ENCODE measurements at regions not wholly inside any gene's neighbourhood (a gene's known extent, or its start where the extent isn't known, plus 50 kb on each side); places are given as distances from the start of the nearest gene placed in this dataset.

DNA sequence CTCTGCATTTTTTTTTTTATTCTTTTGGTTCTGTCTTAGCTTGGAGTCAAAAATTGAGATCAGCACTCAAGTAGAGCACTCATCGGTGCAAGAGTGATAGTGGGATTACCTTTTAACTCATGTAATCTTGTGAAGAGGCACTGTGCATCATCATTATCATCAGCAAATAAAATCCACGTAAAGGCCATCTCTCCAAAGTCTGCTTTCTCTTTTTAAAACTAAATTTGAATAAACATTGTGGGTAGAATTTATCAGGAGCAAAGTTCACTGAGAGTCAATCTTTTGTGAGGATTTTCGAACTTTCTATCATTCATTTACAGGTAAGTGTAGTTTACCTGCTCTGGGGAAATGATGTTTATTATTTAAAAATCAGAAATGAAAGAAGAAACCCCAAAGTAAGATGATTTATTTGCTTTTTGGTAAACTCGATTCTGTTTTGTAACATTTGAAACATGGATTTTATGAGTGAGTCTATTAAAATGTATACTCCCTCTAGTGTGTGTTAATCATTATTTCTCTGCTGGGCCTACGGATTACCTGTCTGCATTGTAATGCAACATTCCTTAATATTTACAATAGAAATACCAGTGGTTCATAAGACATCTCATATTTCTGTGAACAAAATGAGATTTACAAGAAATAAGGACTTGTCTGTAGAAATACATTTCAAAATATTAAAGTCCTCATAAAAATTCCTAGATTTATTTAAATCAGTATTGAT, 327.7 kb upstream of the NAALADL2 start:
- TF ChIP-seq, protein P1, sequence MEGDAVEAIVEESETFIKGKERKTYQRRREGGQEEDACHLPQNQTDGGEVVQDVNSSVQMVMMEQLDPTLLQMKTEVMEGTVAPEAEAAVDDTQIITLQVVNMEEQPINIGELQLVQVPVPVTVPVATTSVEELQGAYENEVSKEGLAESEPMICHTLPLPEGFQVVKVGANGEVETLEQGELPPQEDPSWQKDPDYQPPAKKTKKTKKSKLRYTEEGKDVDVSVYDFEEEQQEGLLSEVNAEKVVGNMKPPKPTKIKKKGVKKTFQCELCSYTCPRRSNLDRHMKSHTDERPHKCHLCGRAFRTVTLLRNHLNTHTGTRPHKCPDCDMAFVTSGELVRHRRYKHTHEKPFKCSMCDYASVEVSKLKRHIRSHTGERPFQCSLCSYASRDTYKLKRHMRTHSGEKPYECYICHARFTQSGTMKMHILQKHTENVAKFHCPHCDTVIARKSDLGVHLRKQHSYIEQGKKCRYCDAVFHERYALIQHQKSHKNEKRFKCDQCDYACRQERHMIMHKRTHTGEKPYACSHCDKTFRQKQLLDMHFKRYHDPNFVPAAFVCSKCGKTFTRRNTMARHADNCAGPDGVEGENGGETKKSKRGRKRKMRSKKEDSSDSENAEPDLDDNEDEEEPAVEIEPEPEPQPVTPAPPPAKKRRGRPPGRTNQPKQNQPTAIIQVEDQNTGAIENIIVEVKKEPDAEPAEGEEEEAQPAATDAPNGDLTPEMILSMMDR (IDR thresholded peaks at IDR 0.05) = no peak
- Histone ChIP-seq H3K27me3 (no peaks in the 10 kb centered on the region), H3K27ac (no peak overlapping the region), H3K4me1 (ENCODE audit: control insufficient read depth in 1 of 2, insufficient read depth in 1 of 2, low read depth in 1 of 2, low read length in 1 of 2) (no peaks in the 10 kb centered on the region), H3K36me3 (no peaks in the 10 kb centered on the region), H3K9me3 (no peaks in the 10 kb centered on the region), H3K4me3 (ENCODE audit: low read depth in 1 of 2, low read length in 1 of 2) (no peak overlapping the region)

DNA sequence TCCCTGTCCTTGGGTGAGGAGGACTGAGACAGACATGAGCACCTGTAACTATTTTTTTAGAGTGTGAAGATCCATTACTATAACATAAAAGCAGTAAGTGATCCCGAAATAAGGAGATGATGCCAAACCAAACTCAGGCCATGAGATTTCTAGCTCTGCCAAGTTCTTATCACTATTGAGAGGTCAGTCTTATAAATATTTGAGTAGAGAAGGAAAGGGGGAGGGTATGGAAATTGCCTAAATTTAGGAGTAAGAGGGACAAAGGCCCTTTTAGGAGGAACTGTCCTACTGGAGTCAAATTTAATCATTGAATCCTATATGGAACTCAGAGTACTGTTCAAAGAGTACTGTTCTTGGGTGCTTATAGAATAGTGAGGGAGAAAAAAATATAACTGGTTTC, 326.9 kb upstream of the NAALADL2 start:
- Histone ChIP-seq H3K36me3 (no peaks in the 10 kb centered on the region), H3K4me1 (ENCODE audit: control insufficient read depth in 1 of 2, insufficient read depth in 1 of 2, low read depth in 1 of 2, low read length in 1 of 2) (no peaks in the 10 kb centered on the region), H3K27me3 (no peaks in the 10 kb centered on the region), H3K9me3 (no peaks in the 10 kb centered on the region), H3K4me3 (ENCODE audit: low read depth in 1 of 2, low read length in 1 of 2) (no peak overlapping the region), H3K27ac (no peak overlapping the region)
- TF ChIP-seq, protein P1 (IDR thresholded peaks at IDR 0.05) = no peak

DNA sequence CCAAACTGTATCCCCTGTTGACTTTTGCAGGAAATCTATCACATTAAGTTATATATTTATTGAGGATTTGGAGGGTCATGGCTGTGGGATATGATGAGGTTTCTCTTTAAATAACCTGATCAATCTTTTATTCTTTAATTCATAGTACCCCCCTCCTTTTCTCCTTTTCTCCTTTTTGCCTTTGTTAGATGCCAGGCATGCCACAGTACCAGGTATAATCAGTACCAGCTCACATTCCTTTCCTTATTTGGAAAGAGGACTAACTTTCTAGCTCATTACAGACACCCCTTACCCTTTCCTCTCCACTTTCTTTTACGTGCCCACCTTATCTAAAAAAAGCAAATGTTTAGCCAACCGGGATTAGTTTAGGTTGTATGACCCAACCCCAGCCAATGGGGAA, 326.4 kb upstream of the NAALADL2 start:
- TF ChIP-seq, protein P1 (IDR thresholded peaks at IDR 0.05) = no peak
- H3K27me3 ChIP-seq = no peaks in the 10 kb centered on the region
- H3K36me3 ChIP-seq = no peaks in the 10 kb centered on the region
- H3K4me3 ChIP-seq (ENCODE audit: low read depth in 1 of 2, low read length in 1 of 2) = no peak overlapping the region
- H3K4me1 ChIP-seq (ENCODE audit: control insufficient read depth in 1 of 2, insufficient read depth in 1 of 2, low read depth in 1 of 2, low read length in 1 of 2) = no peaks in the 10 kb centered on the region
- no peaks in the 10 kb centered on the region for H3K9me3 ChIP-seq
- H3K27ac ChIP-seq = no peak overlapping the region

DNA sequence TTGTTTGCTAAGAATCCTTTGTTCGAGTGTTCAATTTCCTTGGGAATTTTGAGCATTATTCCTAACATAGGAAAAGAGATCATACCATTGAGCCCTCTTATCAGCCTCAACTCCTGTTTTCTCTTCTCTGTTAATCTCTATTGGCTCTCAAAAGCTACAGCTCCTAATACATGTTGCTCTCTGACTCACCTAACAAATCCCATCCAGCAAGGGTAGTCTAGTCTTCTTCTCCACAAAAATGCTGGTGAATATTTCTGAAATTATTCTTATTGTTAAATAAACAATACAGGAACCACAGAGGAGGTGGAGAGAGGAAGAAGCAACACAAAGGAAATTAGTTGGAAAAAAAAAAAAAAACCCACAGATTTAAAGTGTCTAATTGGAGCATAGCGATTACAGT, 325.8 kb upstream of the NAALADL2 start:
- H3K4me3 ChIP-seq (ENCODE audit: low read depth in 1 of 2, low read length in 1 of 2) = no peak overlapping the region
- H3K36me3 ChIP-seq = no peaks in the 10 kb centered on the region
- H3K9me3 ChIP-seq = no peaks in the 10 kb centered on the region
- TF ChIP-seq, protein P1 (IDR thresholded peaks at IDR 0.05) = no peak
- H3K27me3 ChIP-seq = no peaks in the 10 kb centered on the region
- H3K4me1 ChIP-seq (ENCODE audit: control insufficient read depth in 1 of 2, insufficient read depth in 1 of 2, low read depth in 1 of 2, low read length in 1 of 2) = no peaks in the 10 kb centered on the region
- no peak overlapping the region for H3K27ac ChIP-seq

DNA sequence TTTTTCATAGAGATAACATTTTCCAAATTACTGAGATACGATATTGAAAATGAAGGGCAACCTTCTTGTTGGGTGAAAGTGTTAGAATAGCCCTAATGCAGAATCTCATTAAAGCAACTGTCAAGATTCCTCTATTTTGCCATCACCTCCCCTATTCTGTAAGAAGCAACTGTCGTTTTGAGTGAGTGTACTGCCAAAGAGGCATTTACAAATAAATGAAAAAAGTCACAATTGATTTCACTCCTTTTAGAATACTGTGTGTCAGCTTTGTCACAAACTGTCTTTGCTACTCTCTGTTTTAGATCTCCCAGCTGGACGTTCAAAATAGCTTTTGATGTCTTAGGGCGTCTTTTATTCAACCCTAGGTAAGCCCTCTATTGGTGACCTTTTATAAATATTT, 322.8 kb upstream of the NAALADL2 start:
- Histone ChIP-seq H3K4me3 (ENCODE audit: low read depth in 1 of 2, low read length in 1 of 2) (no peak overlapping the region), H3K9me3 (no peaks in the 10 kb centered on the region), H3K4me1 (ENCODE audit: control insufficient read depth in 1 of 2, insufficient read depth in 1 of 2, low read depth in 1 of 2, low read length in 1 of 2) (no peaks in the 10 kb centered on the region), H3K27ac (no peak overlapping the region), H3K36me3 (no peaks in the 10 kb centered on the region), H3K27me3 (no peaks in the 10 kb centered on the region)
- TF ChIP-seq, protein P1 (IDR thresholded peaks at IDR 0.05) = no peak

Data from neutrophil (primary cell).